Tibial nerve (tissue), 4 donors: ENCODE measurements at regions not wholly inside any gene's neighbourhood (a gene's known extent, or its start where the extent isn't known, plus 50 kb on each side); places are given as distances from the start of the nearest gene placed in this dataset.

Experiments
- EP300 ChIP-seq, 2 donors: sonication (generic); formaldehyde crosslinking; IDR thresholded peaks; one replicate each; pipeline ENCODE4 v1.6.1; 2017; ENCODE audit warnings: antibody characterized with exemption in 2 of 2, mild to moderate bottlenecking in 1 of 2
- TF ChIP-seq, protein P1 (sequence below), 5 experiments: fragments of 200-600 bp in 3 of 5; fragments of 450-650 bp in 2 of 5; sonication (generic) in 3 of 5; IDR thresholded peaks; one replicate each; pipeline ENCODE4 v1.5.1; 2016 to 2019; ENCODE audit warnings: antibody characterized with exemption in 5 of 5, mild to moderate bottlenecking in 3 of 5, moderate library complexity in 2 of 5

DNA sequence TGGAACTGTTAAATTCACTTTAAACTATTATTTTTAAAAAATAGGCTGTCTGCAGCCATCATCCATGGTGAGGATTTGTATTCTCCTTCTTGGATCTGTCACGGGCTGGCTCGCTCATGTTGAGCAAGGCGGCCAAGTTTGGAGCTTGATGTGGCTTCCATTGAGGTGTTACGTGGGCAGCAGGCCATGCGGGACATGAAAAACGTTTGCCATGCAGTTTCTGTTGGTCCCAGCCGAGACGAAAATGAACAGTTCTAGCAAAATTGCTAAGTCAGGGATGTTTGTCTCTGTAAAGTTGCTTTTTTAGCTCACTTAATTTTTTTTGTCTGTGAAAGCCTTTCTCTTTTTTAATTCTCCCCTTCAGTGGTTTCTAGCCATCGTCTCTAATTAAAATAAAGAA is 70.2 kb upstream of the MGAT5 start:
- TF ChIP-seq, protein P1, sequence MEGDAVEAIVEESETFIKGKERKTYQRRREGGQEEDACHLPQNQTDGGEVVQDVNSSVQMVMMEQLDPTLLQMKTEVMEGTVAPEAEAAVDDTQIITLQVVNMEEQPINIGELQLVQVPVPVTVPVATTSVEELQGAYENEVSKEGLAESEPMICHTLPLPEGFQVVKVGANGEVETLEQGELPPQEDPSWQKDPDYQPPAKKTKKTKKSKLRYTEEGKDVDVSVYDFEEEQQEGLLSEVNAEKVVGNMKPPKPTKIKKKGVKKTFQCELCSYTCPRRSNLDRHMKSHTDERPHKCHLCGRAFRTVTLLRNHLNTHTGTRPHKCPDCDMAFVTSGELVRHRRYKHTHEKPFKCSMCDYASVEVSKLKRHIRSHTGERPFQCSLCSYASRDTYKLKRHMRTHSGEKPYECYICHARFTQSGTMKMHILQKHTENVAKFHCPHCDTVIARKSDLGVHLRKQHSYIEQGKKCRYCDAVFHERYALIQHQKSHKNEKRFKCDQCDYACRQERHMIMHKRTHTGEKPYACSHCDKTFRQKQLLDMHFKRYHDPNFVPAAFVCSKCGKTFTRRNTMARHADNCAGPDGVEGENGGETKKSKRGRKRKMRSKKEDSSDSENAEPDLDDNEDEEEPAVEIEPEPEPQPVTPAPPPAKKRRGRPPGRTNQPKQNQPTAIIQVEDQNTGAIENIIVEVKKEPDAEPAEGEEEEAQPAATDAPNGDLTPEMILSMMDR (IDR thresholded peaks at IDR 0.05) = no peak
- no peak for TF ChIP-seq EP300 (IDR thresholded peaks at IDR 0.05)
